ENCODE measurements at regions not wholly inside any gene's neighbourhood (a gene's known extent, or its start where the extent isn't known, plus 50 kb on each side); places are given as distances from the start of the nearest gene placed in this dataset.
A peak's percentile ranks its signal among the peaks of the same experiment; 100 is the strongest.

DNA sequence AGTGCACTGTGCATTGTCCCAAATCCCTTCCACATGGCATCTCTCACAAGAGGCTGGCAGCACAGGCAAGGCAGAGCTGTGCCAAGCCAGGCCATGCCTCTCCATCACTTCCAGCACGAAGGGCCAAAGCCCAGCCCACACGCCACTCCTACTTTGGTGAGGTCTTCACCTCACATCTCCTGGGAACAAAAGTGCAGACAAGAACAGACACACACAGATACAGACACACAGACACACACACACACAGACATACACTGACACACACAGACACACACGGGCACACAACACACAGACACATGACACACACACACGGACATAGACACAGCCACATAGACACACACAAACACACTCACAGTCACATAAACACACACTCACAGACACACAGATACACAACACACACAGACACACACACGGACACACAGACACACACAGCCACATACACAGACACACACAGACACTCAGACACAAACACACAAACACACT lies 233.3 kb downstream of the UACA start:
- Histone ChIP-seq H3K36me3 (ENCODE audit: control insufficient read depth in 2 of 2, insufficient read depth in 2 of 2, low read length in 1 of 2) (no peaks in the 10 kb centered on the region), H3K27ac (ENCODE audit: low read depth in 2 of 2, low read length in 1 of 2) (no peak overlapping the region), H3K9me3 (ENCODE audit: control insufficient read depth in 2 of 2, insufficient read depth in 1 of 2, low read depth in 1 of 2, low read length in 1 of 2) (no peaks in the 10 kb centered on the region), H3K4me1 (ENCODE audit: control insufficient read depth in 2 of 2, insufficient read depth in 2 of 2, low read length in 1 of 2) (no peaks in the 10 kb centered on the region), H3K27me3 (ENCODE audit: control insufficient read depth in 1 of 2, insufficient read depth in 2 of 2, low read length in 2 of 2) (no peaks in the 10 kb centered on the region), H3K4me3 (ENCODE audit: low read depth in 1 of 2, low read length in 2 of 2) (no peak overlapping the region)
- 72 to 87% methylated on average over 5 of the region's 5 CpGs for WGBS, 2 donors

- Histone ChIP-seq H3K9me3 (ENCODE audit: control insufficient read depth in 2 of 2, insufficient read depth in 1 of 2, low read depth in 1 of 2, low read length in 1 of 2) (no peaks in the 10 kb centered on the region), H3K4me3 (ENCODE audit: low read depth in 1 of 2, low read length in 2 of 2) (no peak overlapping the region), H3K36me3 (ENCODE audit: control insufficient read depth in 2 of 2, insufficient read depth in 2 of 2, low read length in 1 of 2) (no peaks in the 10 kb centered on the region), H3K27ac (ENCODE audit: low read depth in 2 of 2, low read length in 1 of 2) (no peak overlapping the region), H3K4me1 (ENCODE audit: control insufficient read depth in 2 of 2, insufficient read depth in 2 of 2, low read length in 1 of 2) (no peaks in the 10 kb centered on the region), H3K27me3 (ENCODE audit: control insufficient read depth in 1 of 2, insufficient read depth in 2 of 2, low read length in 2 of 2) (no peaks in the 10 kb centered on the region)
- 78 to 84% methylated on average over 4 of the region's 4 CpGs for WGBS, 2 donors
These were observed 234.5 kb downstream of the UACA start for GRCh38 chr15:70528816-70529215.

DNA sequence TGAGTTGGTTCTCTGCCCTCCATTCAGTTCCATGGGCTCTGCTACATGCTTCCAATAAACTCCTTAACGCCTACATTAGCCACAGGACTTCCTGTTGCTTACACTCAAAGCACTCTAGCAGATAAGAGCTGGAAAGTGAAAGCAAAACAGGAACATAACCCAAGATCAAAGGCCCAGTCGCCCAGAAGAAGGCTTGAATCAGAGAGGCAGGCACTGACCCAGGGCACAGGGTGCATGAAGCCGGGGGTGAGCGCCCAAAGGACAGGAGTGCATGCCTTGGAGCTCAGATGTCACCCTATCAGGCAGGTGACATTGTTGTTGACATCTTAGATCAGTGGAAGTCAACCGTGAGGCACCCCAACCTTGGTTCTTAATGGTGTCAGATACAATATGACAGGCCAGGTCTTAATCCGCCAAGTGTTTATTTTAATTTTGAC lies 235.1 kb downstream of the UACA start:
- Histone ChIP-seq H3K4me1 (ENCODE audit: control insufficient read depth in 2 of 2, insufficient read depth in 2 of 2, low read length in 1 of 2) (no peaks in the 10 kb centered on the region), H3K36me3 (ENCODE audit: control insufficient read depth in 2 of 2, insufficient read depth in 2 of 2, low read length in 1 of 2) (no peaks in the 10 kb centered on the region), H3K9me3 (ENCODE audit: control insufficient read depth in 2 of 2, insufficient read depth in 1 of 2, low read depth in 1 of 2, low read length in 1 of 2) (no peaks in the 10 kb centered on the region), H3K27ac (ENCODE audit: low read depth in 2 of 2, low read length in 1 of 2) (no peak overlapping the region), H3K27me3 (ENCODE audit: control insufficient read depth in 1 of 2, insufficient read depth in 2 of 2, low read length in 2 of 2) (no peaks in the 10 kb centered on the region), H3K4me3 (ENCODE audit: low read depth in 1 of 2, low read length in 2 of 2) (no peak overlapping the region)
- WGBS, 2 donors = 60 to 63% methylated on average over 6 of the region's 6 CpGs

DNA sequence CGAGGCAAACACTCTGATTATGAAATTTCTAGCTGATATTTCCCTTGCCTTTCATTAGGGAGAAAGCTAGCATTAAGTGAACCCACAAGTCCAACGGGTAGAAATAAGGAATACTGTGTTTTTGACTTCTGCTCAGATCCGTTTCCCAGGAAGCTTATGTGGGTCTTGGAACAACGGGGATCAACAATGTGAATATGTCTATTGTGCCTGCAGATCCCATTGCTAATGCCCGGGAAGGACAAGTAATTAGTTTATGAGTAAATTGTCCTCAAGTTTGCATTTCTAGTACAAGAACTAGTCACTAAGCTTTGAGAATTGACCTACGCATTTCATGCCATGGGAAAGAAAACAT lies 236.4 kb downstream of the UACA start:
- H3K36me3 ChIP-seq (ENCODE audit: control insufficient read depth in 2 of 2, insufficient read depth in 2 of 2, low read length in 1 of 2) = no peaks in the 10 kb centered on the region
- no peaks in the 10 kb centered on the region for H3K4me1 ChIP-seq (ENCODE audit: control insufficient read depth in 2 of 2, insufficient read depth in 2 of 2, low read length in 1 of 2)
- no peaks in the 10 kb centered on the region for H3K27me3 ChIP-seq (ENCODE audit: control insufficient read depth in 1 of 2, insufficient read depth in 2 of 2, low read length in 2 of 2)
- no peak overlapping the region for H3K27ac ChIP-seq (ENCODE audit: low read depth in 2 of 2, low read length in 1 of 2)
- peak overlapping the region in 1 of 2 donors; percentile 31 for H3K4me3 ChIP-seq (ENCODE audit: low read depth in 1 of 2, low read length in 2 of 2)
- WGBS, 2 donors = 50 to 51% methylated on average over 6 of the region's 6 CpGs
- no peaks in the 10 kb centered on the region for H3K9me3 ChIP-seq (ENCODE audit: control insufficient read depth in 2 of 2, insufficient read depth in 1 of 2, low read depth in 1 of 2, low read length in 1 of 2)

DNA sequence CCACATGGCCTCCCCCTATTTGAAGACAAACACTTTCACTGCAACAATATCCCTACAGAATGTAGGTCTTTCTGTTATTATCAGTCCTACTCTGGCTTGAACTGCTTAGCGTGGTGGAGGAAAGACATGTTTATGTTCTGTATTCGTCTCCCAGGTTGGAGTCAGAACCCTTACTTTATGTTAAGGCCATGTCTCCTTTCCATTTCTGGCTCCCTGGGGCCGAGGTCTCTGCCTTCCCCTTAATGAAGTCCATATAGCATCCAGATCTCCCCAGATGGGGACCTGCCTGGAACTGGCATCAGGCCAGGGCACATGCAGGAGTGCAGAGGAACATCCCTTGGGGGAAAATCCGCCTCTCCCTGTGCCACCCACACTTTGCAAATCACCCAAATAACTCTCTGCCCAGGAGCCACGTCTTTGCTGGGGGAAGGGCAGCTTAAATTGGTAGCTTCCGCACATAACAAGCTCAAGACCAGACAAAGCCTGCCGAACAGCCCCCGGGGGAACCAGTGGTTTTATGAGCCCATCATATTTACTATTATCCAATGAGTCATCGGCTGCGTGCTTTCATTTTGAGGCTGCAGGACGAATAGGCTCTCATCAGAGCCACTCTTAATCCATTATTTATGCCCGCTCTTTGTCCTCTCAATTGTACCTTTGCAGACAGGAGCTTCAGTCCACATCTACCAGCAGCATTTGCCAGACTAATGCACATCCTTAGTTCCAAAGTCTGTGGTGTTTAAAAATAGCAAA lies 237.0 kb downstream of the UACA start:
- 31 to 36% methylated on average over 12 of the region's 12 CpGs for WGBS, 2 donors

DNA sequence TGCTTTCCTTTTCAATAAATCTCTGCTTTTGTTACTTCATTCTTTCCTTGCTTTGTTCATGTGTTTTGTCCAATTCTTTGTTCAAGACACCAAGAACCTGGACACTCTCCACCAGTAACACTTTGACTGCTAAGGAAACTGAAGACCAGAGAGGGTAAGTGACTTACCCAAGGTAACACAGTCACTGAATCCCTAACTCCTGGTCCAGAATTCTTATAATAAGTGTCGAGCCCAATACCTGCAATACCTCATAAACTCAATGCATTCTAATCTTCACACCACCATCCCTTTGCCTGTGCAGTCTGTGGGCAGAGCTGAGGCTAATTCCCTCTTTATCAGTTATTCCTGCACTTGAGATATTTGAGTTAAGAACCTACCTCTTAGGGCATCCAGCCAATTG lies 237.8 kb downstream of the UACA start:
- Histone ChIP-seq H3K9me3 (ENCODE audit: control insufficient read depth in 2 of 2, insufficient read depth in 1 of 2, low read depth in 1 of 2, low read length in 1 of 2) (no peaks in the 10 kb centered on the region), H3K27ac (ENCODE audit: low read depth in 2 of 2, low read length in 1 of 2) (no peak overlapping the region), H3K36me3 (ENCODE audit: control insufficient read depth in 2 of 2, insufficient read depth in 2 of 2, low read length in 1 of 2) (no peaks in the 10 kb centered on the region), H3K27me3 (ENCODE audit: control insufficient read depth in 1 of 2, insufficient read depth in 2 of 2, low read length in 2 of 2) (no peaks in the 10 kb centered on the region), H3K4me1 (ENCODE audit: control insufficient read depth in 2 of 2, insufficient read depth in 2 of 2, low read length in 1 of 2) (no peaks in the 10 kb centered on the region), H3K4me3 (ENCODE audit: low read depth in 1 of 2, low read length in 2 of 2) (no peak overlapping the region)
- 84 to 88% methylated on average over 1 of the region's 1 CpG for WGBS, 2 donors

More for the DNA sequence above, 237.0 kb downstream of the UACA start:
- Histone ChIP-seq H3K27me3 (ENCODE audit: control insufficient read depth in 1 of 2, insufficient read depth in 2 of 2, low read length in 2 of 2) (no peaks in the 10 kb centered on the region), H3K4me3 (ENCODE audit: low read depth in 1 of 2, low read length in 2 of 2) (peak overlapping the region in 1 of 2 donors; percentile 31), H3K9me3 (ENCODE audit: control insufficient read depth in 2 of 2, insufficient read depth in 1 of 2, low read depth in 1 of 2, low read length in 1 of 2) (no peaks in the 10 kb centered on the region), H3K36me3 (ENCODE audit: control insufficient read depth in 2 of 2, insufficient read depth in 2 of 2, low read length in 1 of 2) (no peaks in the 10 kb centered on the region), H3K4me1 (ENCODE audit: control insufficient read depth in 2 of 2, insufficient read depth in 2 of 2, low read length in 1 of 2) (no peaks in the 10 kb centered on the region), H3K27ac (ENCODE audit: low read depth in 2 of 2, low read length in 1 of 2) (no peak overlapping the region)

GRCh38 chr15:70524470-70524869 lies 238.9 kb downstream of the UACA start:
- Histone ChIP-seq H3K4me1 (ENCODE audit: control insufficient read depth in 2 of 2, insufficient read depth in 2 of 2, low read length in 1 of 2) (no peaks in the 10 kb centered on the region), H3K27me3 (ENCODE audit: control insufficient read depth in 1 of 2, insufficient read depth in 2 of 2, low read length in 2 of 2) (no peaks in the 10 kb centered on the region), H3K9me3 (ENCODE audit: control insufficient read depth in 2 of 2, insufficient read depth in 1 of 2, low read depth in 1 of 2, low read length in 1 of 2) (no peaks in the 10 kb centered on the region), H3K4me3 (ENCODE audit: low read depth in 1 of 2, low read length in 2 of 2) (no peak overlapping the region), H3K27ac (ENCODE audit: low read depth in 2 of 2, low read length in 1 of 2) (no peak overlapping the region), H3K36me3 (ENCODE audit: control insufficient read depth in 2 of 2, insufficient read depth in 2 of 2, low read length in 1 of 2) (no peaks in the 10 kb centered on the region)
- WGBS, 2 donors = 88 to 90% methylated on average over 6 of the region's 6 CpGs

DNA sequence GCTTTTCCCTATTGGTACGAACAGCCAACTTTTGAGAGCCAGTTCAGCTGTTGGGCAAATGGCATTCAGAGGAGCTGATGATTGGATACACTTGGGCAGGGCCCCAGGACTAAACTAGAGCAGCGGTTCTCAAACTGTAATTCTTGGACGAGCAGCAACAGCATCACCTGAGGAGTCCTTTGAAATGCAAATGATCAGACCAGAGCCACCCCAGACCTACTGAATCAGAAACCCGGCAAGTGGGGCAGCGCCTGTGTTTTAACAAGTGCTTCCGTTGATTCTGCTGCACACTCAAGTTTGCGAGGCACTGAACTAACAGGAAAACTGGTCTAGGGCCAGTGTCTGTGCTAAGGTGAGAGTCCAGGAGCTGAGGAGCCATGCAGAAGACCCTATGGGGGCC lies 239.7 kb downstream of the UACA start:
- no peaks in the 10 kb centered on the region for H3K36me3 ChIP-seq (ENCODE audit: control insufficient read depth in 2 of 2, insufficient read depth in 2 of 2, low read length in 1 of 2)
- no peak overlapping the region for H3K27ac ChIP-seq (ENCODE audit: low read depth in 2 of 2, low read length in 1 of 2)
- H3K4me3 ChIP-seq (ENCODE audit: low read depth in 1 of 2, low read length in 2 of 2) = no peak overlapping the region
- H3K4me1 ChIP-seq (ENCODE audit: control insufficient read depth in 2 of 2, insufficient read depth in 2 of 2, low read length in 1 of 2) = peaks cover 0 to 3% of the 10 kb centered on the region in 2 donors
- H3K9me3 ChIP-seq (ENCODE audit: control insufficient read depth in 2 of 2, insufficient read depth in 1 of 2, low read depth in 1 of 2, low read length in 1 of 2) = no peaks in the 10 kb centered on the region
- 78% methylated on average over 7 of the region's 7 CpGs for WGBS, 2 donors
- no peaks in the 10 kb centered on the region for H3K27me3 ChIP-seq (ENCODE audit: control insufficient read depth in 1 of 2, insufficient read depth in 2 of 2, low read length in 2 of 2)

- no peaks in the 10 kb centered on the region for H3K36me3 ChIP-seq (ENCODE audit: control insufficient read depth in 2 of 2, insufficient read depth in 2 of 2, low read length in 1 of 2)
- peaks cover 2 to 3% of the 10 kb centered on the region in 2 donors for H3K4me1 ChIP-seq (ENCODE audit: control insufficient read depth in 2 of 2, insufficient read depth in 2 of 2, low read length in 1 of 2)
- H3K9me3 ChIP-seq (ENCODE audit: control insufficient read depth in 2 of 2, insufficient read depth in 1 of 2, low read depth in 1 of 2, low read length in 1 of 2) = no peaks in the 10 kb centered on the region
- WGBS, 2 donors = 91% methylated on average over 5 of the region's 5 CpGs
- no peak overlapping the region for H3K27ac ChIP-seq (ENCODE audit: low read depth in 2 of 2, low read length in 1 of 2)
- no peaks in the 10 kb centered on the region for H3K27me3 ChIP-seq (ENCODE audit: control insufficient read depth in 1 of 2, insufficient read depth in 2 of 2, low read length in 2 of 2)
- H3K4me3 ChIP-seq (ENCODE audit: low read depth in 1 of 2, low read length in 2 of 2) = no peak overlapping the region
These were observed 240.2 kb downstream of the UACA start for GRCh38 chr15:70523192-70523591.

DNA sequence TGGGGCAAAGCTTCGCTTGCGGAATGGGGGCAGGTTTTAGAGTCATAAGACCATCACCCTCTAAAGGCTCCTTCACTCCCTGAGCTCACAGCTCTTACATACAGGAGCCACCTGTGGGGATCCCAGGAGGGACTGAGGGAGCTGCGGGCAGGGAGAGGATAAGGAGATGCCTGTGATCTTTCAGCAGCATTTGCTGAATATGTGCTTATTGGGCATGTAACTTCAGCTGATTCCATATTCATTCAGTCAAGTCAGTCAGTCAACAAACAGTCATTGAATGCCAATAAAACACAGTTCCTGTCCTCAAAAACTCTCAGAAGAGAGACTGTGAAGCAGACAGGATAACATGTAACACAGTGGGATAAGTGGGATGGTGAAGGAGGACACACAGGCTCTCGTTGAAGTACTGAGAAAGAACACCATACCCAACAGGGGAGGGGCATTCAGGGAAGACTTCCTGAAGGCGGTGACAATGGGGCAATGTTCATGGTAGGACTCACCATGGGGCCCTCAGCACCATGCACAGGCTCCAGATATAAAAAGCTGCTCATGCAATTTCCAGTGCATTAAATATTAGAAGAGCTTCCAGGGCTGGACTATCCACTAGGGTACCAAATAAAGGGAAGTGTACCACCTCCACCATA lies 240.9 kb downstream of the UACA start:
- no peaks in the 10 kb centered on the region for H3K9me3 ChIP-seq (ENCODE audit: control insufficient read depth in 2 of 2, insufficient read depth in 1 of 2, low read depth in 1 of 2, low read length in 1 of 2)
- 89 to 92% methylated on average over 5 of the region's 5 CpGs for WGBS, 2 donors

More for the DNA sequence above, 240.9 kb downstream of the UACA start:
- no peaks in the 10 kb centered on the region for H3K27me3 ChIP-seq (ENCODE audit: control insufficient read depth in 1 of 2, insufficient read depth in 2 of 2, low read length in 2 of 2)
- no peak overlapping the region for H3K4me3 ChIP-seq (ENCODE audit: low read depth in 1 of 2, low read length in 2 of 2)
- peaks cover 3 to 7% of the 10 kb centered on the region in 2 donors for H3K4me1 ChIP-seq (ENCODE audit: control insufficient read depth in 2 of 2, insufficient read depth in 2 of 2, low read length in 1 of 2)
- no peaks in the 10 kb centered on the region for H3K36me3 ChIP-seq (ENCODE audit: control insufficient read depth in 2 of 2, insufficient read depth in 2 of 2, low read length in 1 of 2)
- no peak overlapping the region for H3K27ac ChIP-seq (ENCODE audit: low read depth in 2 of 2, low read length in 1 of 2)

Data from esophagus (tissue), 2 donors.